ENCODE measurements at regions not wholly inside any gene's neighbourhood (a gene's known extent, or its start where the extent isn't known, plus 50 kb on each side); places are given as distances from the start of the nearest gene placed in this dataset.

DNA sequence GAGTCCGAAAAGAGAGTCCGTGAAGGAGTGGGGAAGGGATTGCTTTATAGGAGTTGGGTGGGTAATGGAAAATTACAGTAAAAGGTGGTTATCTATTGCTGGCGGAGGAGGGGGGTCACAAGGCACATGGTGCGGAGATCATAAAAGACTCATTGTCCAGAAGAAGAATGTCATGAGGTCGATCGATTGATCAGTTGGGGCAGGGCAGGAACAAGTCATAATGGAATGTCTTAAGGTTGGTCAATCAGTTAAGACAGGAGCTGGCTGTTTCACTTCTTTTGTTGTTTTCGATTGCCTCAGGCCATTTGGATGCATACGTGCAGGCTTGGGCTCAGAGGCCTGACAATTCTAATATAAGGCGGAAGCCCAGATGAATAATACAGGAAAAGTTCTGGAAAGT is 473.0 kb upstream of the TNP1 start:
- TF ChIP-seq ZNF354B (CRISPR knock-in tag; IDR thresholded peaks at IDR 0.05): no peak
- TF ChIP-seq ZNF10 (CRISPR knock-in tag; IDR thresholded peaks at IDR 0.05; ENCODE audit: borderline replicate concordance, low read depth): no peak
- TF ChIP-seq RFX1 (IDR thresholded peaks at IDR 0.05): no peak
- TF ChIP-seq EZH2 (conservative IDR thresholded peaks at IDR 0.05; ENCODE audit: low read depth, low read length): no peak
- no peak for TF ChIP-seq CTCF (CRISPR knock-in tag; IDR thresholded peaks at IDR 0.05)
- TF ChIP-seq, protein P1, sequence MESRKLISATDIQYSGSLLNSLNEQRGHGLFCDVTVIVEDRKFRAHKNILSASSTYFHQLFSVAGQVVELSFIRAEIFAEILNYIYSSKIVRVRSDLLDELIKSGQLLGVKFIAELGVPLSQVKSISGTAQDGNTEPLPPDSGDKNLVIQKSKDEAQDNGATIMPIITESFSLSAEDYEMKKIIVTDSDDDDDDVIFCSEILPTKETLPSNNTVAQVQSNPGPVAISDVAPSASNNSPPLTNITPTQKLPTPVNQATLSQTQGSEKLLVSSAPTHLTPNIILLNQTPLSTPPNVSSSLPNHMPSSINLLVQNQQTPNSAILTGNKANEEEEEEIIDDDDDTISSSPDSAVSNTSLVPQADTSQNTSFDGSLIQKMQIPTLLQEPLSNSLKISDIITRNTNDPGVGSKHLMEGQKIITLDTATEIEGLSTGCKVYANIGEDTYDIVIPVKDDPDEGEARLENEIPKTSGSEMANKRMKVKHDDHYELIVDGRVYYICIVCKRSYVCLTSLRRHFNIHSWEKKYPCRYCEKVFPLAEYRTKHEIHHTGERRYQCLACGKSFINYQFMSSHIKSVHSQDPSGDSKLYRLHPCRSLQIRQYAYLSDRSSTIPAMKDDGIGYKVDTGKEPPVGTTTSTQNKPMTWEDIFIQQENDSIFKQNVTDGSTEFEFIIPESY (CRISPR knock-in tag; IDR thresholded peaks at IDR 0.05): peak; percentile 55; the same call in 1 of the 2 replicates
